OCI-LY7 (cell line): ENCODE measurements at regions not wholly inside any gene's neighbourhood (a gene's known extent, or its start where the extent isn't known, plus 50 kb on each side); places are given as distances from the start of the nearest gene placed in this dataset.

Source experiments
- EZH2phosphoT487 ChIP-seq: fragments of 200-600 bp; sonication (generic); IDR thresholded peaks from 2 replicates; pipeline ENCODE4 v1.6.1; 2018; ENCODE audit warnings: low read depth, borderline replicate concordance, mild to moderate bottlenecking, mixed run types, antibody characterized with exemption, low read length, moderate library complexity, mixed read lengths
- TF ChIP-seq, protein P1 (sequence below): fragments of 200-600 bp; sonication (generic); conservative IDR thresholded peaks from 2 replicates; pipeline ENCODE4 v1.5.1; 2014; ENCODE audit warnings: mild to moderate bottlenecking, antibody characterized with exemption, low read length, moderate library complexity, mixed read lengths

- TF ChIP-seq, protein P1, sequence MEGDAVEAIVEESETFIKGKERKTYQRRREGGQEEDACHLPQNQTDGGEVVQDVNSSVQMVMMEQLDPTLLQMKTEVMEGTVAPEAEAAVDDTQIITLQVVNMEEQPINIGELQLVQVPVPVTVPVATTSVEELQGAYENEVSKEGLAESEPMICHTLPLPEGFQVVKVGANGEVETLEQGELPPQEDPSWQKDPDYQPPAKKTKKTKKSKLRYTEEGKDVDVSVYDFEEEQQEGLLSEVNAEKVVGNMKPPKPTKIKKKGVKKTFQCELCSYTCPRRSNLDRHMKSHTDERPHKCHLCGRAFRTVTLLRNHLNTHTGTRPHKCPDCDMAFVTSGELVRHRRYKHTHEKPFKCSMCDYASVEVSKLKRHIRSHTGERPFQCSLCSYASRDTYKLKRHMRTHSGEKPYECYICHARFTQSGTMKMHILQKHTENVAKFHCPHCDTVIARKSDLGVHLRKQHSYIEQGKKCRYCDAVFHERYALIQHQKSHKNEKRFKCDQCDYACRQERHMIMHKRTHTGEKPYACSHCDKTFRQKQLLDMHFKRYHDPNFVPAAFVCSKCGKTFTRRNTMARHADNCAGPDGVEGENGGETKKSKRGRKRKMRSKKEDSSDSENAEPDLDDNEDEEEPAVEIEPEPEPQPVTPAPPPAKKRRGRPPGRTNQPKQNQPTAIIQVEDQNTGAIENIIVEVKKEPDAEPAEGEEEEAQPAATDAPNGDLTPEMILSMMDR: no peak
- no peak for TF ChIP-seq EZH2phosphoT487
Measured at GRCh38 chr1:114335273-114335672, 175.7 kb downstream of the TRIM33 start.
